Nucleus accumbens (tissue), 56 donors: ENCODE measurements at regions not wholly inside any gene's neighbourhood (a gene's known extent, or its start where the extent isn't known, plus 50 kb on each side); places are given as distances from the start of the nearest gene placed in this dataset.

ENCODE experiments used
- DNase-seq, 56 donors: peaks; one replicate each; lab custom pipeline; 2025; lab: John Stamatoyannopoulos, UW

DNA sequence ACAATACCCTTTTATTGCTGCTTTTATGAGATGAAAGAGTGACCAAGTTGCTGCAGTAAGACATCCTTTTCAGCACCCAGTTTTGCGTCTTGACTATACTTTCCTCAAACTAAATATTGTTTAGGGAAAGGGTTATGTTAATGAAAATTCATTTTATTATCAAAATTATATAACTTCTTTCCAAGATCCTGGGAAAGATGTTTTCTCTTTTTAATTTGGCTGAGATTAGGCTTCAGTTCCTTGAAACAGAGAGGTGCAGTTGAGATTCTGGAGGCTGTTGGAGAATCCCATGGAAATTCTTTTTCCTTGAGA is 91.6 kb upstream of the KCNA3 start:
- no peak for DNase-seq

DNA sequence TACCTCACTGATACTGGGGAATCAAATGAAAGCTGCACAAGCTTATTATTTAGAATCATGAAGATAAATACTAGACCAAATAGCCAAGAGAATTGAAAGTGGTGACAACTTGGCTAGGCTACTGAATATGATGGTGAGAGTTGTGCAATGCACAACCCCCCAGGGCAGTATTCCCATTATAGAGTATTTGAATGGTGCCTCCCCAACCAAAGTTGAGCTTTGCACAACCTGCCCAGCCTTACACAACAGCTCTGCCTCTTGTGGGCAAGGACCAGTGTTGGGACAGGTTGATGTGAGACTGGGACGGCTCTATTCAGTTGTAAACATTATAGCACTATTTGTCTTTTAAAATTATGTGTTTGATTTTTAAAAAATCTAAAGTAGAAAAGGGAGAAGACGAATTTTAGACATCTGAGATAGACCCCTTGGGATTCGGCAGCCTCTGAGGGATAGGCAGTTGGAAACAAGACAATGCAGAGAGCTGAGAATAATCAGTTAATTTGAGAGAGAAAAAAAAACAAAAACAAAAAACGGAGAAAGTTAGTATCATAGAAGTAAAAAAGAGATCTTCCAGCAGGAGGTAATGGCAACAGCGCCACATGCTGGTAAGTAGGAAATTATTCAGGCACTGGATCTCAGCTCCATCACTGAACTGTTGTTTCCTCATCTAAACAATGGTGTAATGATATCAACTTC is 91.0 kb upstream of the KCNA3 start:
- peak in 21 of 56 donors; percentile 4 to 70 (median 24) for DNase-seq

DNA sequence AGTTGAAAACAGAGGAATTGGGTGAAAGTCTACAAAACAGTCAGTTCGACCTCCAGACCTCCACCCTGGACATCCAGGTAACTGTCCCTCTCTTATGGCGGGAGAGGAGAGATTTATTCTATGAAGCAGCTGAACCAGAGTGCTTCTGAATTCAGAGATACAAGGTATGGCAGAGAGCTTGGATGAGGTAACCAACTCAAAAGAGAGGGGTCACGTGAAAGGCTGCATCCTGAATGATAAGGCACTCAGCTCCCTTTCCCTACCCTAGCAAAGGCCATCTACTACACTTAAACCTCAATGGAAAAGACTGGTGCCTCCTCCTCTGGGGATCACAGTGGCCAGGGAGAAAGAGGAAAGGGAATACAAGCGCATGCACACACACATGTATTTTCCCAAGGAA is 88.4 kb upstream of the KCNA3 start:
- DNase-seq, result no peak

DNA sequence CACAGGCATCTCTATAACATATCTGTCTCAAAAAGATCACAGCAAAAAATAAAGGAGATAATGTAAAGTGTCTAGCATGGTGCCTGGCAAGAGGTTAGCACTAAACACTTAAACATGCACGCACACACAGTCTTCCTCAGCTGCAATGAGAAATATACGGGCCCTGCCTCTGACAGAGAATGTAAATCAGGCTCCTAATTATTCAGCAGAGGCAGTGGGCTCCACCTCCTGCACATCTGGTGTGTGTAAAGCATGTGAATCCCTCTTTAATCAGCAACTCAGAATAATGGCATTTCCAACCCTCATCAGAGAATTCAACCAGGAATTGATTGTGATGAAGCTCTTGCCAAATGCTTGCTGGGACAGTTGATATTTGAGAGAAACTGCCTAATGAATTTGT is 85.6 kb upstream of the KCNA3 start:
- no peak for DNase-seq

DNA sequence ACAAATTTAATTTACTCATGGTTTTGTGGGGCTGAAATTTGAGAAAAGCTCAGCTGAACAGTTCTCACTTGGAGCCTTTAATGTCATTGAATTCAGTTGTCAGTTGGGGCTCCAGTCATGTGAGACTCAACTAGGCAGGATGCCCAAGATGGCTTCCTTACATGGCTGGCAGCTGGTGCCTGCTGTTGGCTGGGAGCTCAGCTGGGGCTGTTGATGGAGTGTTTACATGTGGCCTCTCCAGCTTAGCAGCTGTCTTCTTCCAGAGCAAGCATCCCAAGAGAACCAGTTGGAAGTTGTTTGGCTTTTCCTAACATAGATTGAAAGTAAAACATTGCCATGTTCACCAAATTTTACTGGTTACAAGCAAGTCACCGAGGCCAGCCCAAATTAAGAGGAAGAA is 81.8 kb upstream of the KCNA3 start:
- DNase-seq, result peak in 33 of 56 donors; percentile 5 to 64 (median 35)

DNA sequence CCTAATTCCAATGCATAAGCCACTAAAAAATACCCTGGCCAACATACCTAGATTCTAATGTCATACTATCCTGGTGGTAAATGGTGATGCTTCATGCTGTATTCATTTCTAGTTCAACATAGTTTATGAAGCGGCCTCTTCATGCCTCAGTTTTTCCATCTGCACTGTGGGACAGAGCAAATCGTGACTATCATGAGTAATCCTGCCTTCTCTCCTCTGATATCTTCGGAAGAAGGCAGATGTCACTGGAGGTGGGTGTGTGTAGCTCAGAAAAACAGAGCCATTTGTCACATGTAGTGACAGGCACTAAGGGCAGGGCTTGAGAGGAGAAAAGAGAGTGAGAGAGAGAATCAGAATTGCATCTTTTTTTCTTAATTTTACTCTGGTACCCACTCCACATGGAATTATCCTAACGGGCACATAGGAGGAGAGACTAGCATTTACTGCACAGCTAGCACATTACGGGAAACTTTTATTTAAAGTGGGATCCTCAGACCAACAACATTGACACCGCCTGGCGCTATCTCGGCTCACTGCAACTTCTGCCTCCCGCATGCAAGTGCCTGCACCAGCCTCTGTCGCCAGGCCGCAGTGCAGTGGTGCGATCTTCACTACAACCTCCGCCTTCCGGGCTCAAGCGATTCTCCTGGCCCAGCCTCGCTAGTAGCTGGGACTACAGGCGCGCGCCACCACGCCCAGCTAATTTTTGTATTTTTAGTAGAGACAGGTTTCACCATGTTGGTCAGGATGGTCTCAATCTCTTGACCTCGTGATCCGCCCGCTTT is 78.4 kb upstream of the KCNA3 start:
- no peak for DNase-seq

DNA sequence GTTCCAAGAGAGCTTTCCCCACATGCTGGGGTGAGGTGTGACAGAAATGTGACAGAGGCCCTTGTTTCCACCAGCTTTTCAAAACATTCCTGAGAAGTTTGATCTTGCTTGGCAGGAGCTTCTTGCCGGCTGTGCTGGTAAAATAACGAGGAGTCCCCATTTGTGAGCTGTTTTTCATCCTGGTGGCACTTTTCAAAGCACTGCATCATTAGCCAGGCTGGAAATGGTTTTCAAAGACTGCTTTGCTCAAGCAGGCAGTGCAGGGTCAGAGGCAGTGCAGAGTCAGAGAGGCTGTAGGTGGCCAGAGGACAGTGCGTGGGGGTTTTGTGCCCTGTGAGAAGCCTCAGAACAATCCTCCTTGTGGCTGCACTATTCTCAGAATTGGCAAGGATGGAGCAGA is 75.8 kb upstream of the KCNA3 start:
- DNase-seq, result no peak

DNA sequence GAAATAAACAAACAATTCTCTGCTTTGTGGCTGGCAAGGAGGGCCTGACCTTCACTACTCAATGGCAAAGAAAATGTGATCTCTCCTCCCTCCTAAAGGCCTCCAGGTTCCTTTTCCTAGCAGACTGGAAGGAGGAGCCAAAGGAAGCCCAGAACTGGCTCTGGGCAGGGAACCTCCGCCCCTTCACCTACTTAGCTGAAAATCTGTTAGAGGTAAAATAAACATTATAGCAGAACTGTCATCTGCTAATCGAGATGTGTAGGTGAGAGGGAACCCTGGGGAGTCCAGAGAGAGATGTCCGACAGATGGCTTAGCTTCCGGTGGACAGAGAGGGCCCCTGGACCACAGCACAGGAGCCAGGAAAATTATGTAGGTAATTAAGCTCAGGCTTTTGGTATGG is 75.2 kb upstream of the KCNA3 start:
- no peak for DNase-seq

DNA sequence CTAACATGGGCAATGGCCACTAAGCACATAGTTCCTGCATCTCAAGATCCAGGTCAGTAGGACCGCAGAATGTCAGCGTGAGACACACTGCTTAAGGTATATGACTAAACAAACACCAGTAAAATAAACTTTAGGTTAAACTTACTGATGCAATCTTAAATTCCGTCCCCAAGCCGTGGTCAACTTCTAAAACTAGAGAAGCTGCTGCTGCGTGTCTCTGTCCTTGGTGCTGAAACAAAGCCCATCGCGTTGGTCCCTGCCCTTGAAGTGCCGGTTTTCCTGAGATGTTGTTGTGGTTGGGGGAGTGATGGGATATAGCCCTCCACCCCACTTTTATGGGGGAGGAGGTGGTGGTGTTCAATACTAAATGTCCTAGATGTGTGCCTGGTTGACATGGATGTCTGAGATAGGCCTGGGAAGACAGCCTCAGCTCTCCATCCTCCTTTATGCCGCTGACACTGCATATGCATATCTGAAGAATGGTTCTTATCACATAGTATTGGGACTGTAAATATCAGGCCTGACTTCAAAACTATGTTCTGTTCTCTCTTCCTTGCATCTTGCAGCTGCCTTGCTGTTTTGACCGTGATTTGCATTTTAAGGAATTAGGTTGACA is 72.0 kb upstream of the KCNA3 start:
- DNase-seq, result peak in 8 of 56 donors; percentile 2 to 51 (median 9)

DNA sequence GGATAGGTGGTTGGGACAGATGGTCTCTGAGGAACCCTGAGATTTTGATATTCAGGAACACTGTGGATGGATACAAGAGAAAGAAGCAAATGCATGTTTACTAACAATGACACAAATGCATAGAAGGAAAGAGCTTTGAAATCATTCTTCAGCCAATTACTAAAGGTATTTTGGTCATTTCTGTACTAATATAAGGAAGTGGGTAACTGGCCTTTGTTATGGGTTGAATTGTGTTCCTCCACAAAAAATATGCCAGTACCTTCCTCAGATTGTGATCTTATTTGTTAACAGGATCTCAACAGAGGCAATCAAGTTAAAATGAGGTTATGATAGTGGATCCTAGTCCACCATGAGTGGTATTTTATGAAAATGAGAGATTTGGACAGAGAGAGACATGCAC is 68.7 kb upstream of the KCNA3 start:
- no peak for DNase-seq

DNA sequence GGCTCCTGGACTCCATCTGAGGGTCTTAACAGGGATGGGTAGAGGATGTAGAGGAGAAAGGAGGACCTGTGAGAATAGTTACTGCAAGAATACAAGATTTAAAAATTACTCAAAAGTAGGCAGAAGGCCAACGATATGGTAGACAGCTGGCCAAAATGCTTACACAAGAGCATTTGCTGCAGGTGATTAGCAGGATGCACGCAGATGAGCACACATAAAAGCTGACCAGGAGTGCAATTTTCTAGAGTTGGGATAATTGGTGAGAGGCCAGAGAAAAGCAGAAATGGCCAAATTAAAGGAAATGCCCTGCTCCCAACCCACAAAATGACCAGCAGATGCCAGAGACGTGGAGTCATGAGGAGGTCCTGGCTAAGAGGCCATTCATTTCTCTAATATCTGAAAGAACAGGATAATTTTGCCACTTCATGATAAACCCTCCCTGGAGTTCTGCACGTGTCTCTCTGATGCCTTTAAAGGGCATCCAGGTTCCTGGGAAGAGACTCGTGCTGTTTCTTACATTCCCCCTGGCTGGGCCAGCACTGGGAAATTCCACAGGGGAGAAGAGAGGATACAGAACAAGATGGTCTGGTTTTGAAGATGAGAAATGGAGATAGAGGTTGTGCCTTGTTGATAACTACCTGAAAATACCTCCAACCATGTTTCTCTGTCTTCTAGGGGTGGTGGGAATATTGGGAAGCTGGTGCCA is 62.3 kb upstream of the KCNA3 start:
- no peak for DNase-seq

DNA sequence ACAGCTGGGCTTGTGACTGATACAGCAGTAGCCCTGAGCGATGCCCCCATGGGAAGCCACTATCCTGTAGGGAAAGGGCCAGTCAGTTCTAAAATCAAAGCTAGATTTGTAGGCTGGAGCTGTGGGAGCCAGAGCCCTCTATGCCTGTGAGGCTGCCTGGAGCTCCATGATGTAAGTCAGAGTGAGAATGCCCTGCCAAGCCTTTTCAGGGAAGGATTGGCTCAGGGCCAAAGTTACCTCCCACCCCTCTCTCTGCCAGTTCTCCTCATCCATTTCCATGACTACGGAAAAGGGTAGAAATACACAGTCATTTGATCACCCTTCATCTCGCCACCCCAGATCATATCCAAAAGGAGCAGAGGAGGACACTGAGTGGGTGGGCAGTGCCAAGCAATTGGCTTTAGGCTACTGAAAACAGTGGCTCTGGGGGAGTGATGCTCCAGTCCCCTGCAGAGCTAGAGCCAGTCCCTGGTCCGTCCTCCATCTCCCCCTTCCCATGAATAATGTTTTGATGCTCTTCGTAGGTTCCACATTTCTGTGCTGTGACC is 59.5 kb upstream of the KCNA3 start:
- DNase-seq, result peak in 19 of 56 donors; percentile 6 to 66 (median 29)

DNA sequence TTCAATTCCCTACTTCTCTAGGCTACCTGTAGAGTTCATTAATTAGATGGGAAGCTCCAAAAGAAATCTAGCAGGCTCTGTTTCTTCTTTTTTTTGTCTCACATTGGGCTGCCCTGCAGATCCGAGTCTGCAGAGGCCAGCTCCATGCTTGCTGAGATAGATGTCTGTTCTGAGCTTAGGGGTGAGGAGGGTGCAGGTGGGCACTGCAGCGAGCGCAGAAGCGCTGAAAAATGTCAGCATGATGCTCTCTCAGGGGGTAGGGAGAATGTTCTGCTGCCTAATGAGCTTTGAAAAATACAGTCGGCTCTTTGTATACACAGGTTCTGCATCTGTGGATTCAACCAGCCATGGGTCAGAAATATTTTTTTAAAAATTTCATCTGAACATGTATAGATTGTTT is 56.8 kb upstream of the KCNA3 start:
- no peak for DNase-seq

DNA sequence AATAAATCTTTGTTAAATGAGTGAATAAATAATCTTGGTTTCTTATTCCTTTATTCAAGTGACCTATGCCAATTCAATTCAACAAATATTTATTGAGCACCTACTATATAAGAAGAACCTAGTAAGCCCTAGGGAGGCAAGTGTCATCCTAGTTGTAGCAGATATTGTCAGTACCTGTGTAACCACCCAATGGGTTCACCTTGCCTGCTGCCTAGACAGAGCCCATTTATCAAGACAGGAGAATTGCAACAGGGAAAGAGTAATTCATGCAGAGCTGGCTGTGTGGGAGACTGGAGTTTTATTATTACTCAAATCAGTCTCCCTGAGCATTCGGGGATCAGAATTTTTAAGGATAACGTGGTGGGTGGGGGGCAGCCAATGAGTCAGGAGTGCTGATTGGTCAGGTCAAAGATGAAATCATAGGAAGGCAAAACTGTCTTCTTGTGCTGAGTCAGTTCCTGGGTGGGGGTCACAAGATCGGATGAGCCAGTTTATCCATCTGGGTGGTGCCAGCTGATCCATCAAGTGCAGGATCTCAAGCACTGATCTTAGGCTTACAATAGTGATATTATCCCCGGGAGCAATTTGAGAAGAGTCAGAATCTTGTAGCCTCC is 53.8 kb upstream of the KCNA3 start:
- DNase-seq, result no peak

DNA sequence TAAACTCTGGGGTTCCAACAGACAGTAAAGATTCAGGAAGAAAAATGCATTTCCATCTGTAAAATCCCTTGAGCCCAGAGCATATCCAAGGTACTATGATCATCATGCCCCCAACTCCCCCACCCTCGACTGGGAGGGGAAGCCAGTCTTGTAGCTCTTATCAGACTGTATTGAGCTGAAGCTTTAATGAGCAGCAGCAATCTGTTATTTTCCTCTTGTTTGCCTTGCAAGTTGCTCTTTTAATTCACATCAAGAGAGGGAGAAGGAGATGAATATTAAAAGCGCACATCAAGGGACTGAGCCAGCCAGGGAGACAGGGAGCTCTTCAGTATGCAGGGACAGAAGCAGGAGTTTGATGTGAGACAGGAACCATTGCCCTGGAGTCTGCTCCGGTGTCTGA is 52.5 kb upstream of the KCNA3 start:
- DNase-seq, result no peak

DNA sequence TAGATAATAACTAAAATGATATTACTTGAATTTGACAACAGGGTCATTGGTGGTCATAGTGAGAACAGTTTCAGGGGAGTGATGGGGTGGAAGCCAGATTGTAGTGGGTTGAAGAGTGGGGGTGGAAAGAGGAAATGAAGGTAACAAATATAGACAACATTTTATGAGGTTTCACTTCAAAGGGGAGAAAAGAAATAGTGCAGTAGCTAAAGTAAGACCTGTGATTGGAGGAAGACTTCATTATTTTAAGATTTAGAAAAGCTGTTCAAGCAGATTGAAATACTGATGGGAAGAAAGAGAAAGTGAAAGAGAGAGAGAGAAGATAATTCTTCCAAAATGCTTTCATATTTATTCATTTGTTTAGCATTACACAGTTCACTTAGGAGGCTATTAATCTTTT is 52.0 kb upstream of the KCNA3 start:
- no peak for DNase-seq
